GM12875 (cell line): ENCODE measurements at regions not wholly inside any gene's neighbourhood (a gene's known extent, or its start where the extent isn't known, plus 50 kb on each side); places are given as distances from the start of the nearest gene placed in this dataset.

Source experiments
- H3K4me3 ChIP-seq: one replicate; pipeline ENCODE4 v1.5.1; 2011; ENCODE audit warnings: low read depth, low read length, control low read depth
- TF ChIP-seq, protein P1 (sequence below): IDR thresholded peaks from 2 replicates; pipeline ENCODE4 v1.5.1; 2011; ENCODE audit warnings: low read depth, mild to moderate bottlenecking, control low read depth, inconsistent platforms, low read length, moderate library complexity, borderline replicate concordance; ENCODE audit not compliant: insufficient read depth

GRCh38 chr2:122531290-122532071, 776.0 kb downstream of the TSN start:
- H3K4me3 ChIP-seq, result no peak overlapping the region
- TF ChIP-seq, protein P1, sequence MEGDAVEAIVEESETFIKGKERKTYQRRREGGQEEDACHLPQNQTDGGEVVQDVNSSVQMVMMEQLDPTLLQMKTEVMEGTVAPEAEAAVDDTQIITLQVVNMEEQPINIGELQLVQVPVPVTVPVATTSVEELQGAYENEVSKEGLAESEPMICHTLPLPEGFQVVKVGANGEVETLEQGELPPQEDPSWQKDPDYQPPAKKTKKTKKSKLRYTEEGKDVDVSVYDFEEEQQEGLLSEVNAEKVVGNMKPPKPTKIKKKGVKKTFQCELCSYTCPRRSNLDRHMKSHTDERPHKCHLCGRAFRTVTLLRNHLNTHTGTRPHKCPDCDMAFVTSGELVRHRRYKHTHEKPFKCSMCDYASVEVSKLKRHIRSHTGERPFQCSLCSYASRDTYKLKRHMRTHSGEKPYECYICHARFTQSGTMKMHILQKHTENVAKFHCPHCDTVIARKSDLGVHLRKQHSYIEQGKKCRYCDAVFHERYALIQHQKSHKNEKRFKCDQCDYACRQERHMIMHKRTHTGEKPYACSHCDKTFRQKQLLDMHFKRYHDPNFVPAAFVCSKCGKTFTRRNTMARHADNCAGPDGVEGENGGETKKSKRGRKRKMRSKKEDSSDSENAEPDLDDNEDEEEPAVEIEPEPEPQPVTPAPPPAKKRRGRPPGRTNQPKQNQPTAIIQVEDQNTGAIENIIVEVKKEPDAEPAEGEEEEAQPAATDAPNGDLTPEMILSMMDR, result peak; percentile 42; the same call in 1 of the 2 replicates

DNA sequence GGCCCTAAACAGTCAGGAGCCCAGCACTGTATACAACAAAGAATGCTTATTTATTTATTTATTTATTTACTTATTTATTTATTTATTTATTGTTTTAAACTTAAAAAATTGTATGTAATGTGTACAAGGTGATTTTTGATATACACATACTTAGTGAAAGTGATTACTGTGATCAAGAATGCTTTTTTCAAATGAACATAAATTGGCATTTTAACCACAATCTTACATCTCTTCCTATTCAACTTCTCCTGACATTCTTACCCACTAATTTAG, 776.6 kb downstream of the TSN start:
- TF ChIP-seq, protein P1, result no peak
- no peak overlapping the region for H3K4me3 ChIP-seq

GRCh38 chr2:122532481-122532880, 777.0 kb downstream of the TSN start:
- H3K4me3 ChIP-seq, result no peak overlapping the region
- TF ChIP-seq, protein P1, result no peak

- TF ChIP-seq, protein P1, result no peak
- H3K4me3 ChIP-seq, result no peak overlapping the region
These were observed 780.6 kb downstream of the TSN start for GRCh38 chr2:122535960-122536505.

- TF ChIP-seq, protein P1, result no peak
- no peak overlapping the region for H3K4me3 ChIP-seq
These were observed 783.9 kb downstream of the TSN start for GRCh38 chr2:122539311-122539710.

DNA sequence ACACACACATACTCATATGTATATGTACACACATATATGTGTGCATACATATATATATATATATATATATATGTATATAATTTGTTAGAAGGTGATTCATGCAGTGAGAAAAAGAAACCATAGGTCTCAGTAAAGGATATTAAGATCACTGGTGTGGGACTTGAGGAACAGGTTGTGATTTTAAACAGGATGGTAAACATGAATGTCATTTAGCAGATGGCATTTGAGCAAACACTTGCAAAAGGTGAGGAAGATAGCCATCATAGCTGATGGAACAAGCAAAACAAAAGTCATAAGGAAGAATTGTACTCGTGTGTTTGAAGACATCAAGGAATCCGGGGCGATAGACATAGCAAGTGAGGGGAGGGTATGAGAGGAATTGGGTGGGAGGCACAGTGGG, 784.5 kb downstream of the TSN start:
- TF ChIP-seq, protein P1, result no peak
- H3K4me3 ChIP-seq, result no peak overlapping the region

DNA sequence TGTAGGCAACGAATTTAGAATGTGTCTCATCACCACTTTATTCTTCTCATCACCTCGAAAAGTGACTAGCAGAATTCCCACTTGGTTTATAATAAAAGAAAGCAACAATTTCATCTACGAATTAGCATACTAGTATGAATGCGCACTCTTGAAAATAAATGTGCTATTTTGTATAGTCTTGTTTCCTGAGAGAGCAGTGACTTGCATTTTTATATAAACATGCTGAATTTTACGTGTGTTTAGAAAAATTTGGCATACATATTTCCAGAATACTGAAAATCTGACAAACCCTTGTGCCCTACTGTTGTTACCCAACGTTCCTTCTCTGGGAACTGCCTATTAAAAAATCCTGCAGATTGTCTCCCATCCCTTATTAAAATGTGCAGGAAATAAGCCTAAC, 786.8 kb downstream of the TSN start:
- TF ChIP-seq, protein P1, result no peak

More for the DNA sequence above, 786.8 kb downstream of the TSN start:
- no peak overlapping the region for H3K4me3 ChIP-seq
